ENCODE measurements at regions not wholly inside any gene's neighbourhood (a gene's known extent, or its start where the extent isn't known, plus 50 kb on each side); places are given as distances from the start of the nearest gene placed in this dataset.

GRCh38 chrX:10854594-10854993 lies 234.2 kb upstream of the MID1 start:
- no peak for TF ChIP-seq CTCF (IDR thresholded peaks at IDR 0.05)
- no peak for DNase-seq (ENCODE audit: low spot score)
- Histone ChIP-seq H3K4me3 (no peak overlapping the region), H3K27ac (peak overlapping the region in 1 of 2 donors; percentile 5)

GRCh38 chrX:10855845-10856244 lies 235.5 kb upstream of the MID1 start:
- H3K27ac ChIP-seq: peak overlapping the region in 1 of 2 donors; percentile 29
- no peak overlapping the region for H3K4me3 ChIP-seq
- DNase-seq (ENCODE audit: low spot score): no peak
- no peak for TF ChIP-seq CTCF (IDR thresholded peaks at IDR 0.05)

- no peak for DNase-seq (ENCODE audit: low spot score)
- peak overlapping the region in 1 of 2 donors; percentile 3 for H3K27ac ChIP-seq
- H3K4me3 ChIP-seq: no peak overlapping the region
- no peak for TF ChIP-seq CTCF (IDR thresholded peaks at IDR 0.05)
Observed at GRCh38 chrX:10856797-10857196, 236.4 kb upstream of the MID1 start.

- no peak overlapping the region for H3K27ac ChIP-seq
- H3K4me3 ChIP-seq: no peak overlapping the region
- no peak for TF ChIP-seq CTCF (IDR thresholded peaks at IDR 0.05)
- DNase-seq (ENCODE audit: low spot score): no peak
Observed at GRCh38 chrX:10859353-10859752, 239.0 kb upstream of the MID1 start.

- no peak overlapping the region for H3K27ac ChIP-seq
- no peak overlapping the region for H3K4me3 ChIP-seq
- no peak for TF ChIP-seq CTCF (IDR thresholded peaks at IDR 0.05)
- DNase-seq (ENCODE audit: low spot score): no peak
Observed at GRCh38 chrX:10875995-10876394, 235.1 kb upstream of the HCCS start.

- DNase-seq (ENCODE audit: low spot score): no peak
- Histone ChIP-seq H3K27ac (no peak overlapping the region), H3K4me3 (no peak overlapping the region)
- TF ChIP-seq CTCF (IDR thresholded peaks at IDR 0.05): no peak
Observed at GRCh38 chrX:10882484-10882883, 228.6 kb upstream of the HCCS start.

DNA sequence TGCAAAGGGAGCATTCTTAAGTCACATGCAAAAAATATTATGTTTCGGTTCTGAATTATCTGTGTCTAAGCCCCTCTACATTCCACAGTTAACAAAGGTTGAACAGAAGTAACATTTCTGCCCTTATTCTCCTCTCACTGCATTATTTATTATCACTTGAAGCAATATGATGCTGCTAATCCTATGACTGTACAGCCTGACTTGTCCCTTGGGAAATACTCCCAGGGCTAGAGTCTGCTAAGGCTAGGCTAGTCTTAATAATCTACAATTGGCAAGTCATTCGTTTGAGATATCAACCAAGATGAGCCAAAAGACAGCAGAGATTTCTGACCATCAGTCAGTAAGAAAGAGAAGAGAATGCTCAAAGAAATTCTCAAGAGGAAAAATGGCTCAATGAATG lies 226.9 kb upstream of the HCCS start:
- DNase-seq (ENCODE audit: low spot score): no peak
- H3K27ac ChIP-seq: no peak overlapping the region
- no peak for TF ChIP-seq CTCF (IDR thresholded peaks at IDR 0.05)
- H3K4me3 ChIP-seq: no peak overlapping the region
